HEK293T (cell line): ENCODE measurements at regions not wholly inside any gene's neighbourhood (a gene's known extent, or its start where the extent isn't known, plus 50 kb on each side); places are given as distances from the start of the nearest gene placed in this dataset.
"Not testable (repeated sequence)": the region's sequence is repeated elsewhere in the genome, so short reads cannot be mapped to it uniquely, and the experiment has no call there.

Experiments
- CTCF ChIA-PET: fragments of 350-600 bp; formaldehyde crosslinking; extraction: SDS; loops from one replicate; lab custom pipeline; 2021; ENCODE audit warnings: antibody characterized with exemption, inconsistent platforms; lab: Yijun Ruan, JAX
- POLR2A ChIA-PET: fragments of 350-600 bp; formaldehyde crosslinking; extraction: SDS; loops from one replicate; lab custom pipeline; 2020; ENCODE audit warnings: antibody characterized with exemption, inconsistent platforms; lab: Yijun Ruan, JAX
- DNase-seq: peaks from one replicate; pipeline ENCODE4 v3.0.0; 2012; ENCODE audit warnings: mixed read lengths; ENCODE audit errors: extremely low spot score
- ARNT ChIP-seq: fragments of 450-650 bp; IDR thresholded peaks from 2 replicates; pipeline ENCODE4 v1.6.1; 2017; ENCODE audit warnings: mild to moderate bottlenecking
- BHLHE40 ChIP-seq: fragments of 450-650 bp; IDR thresholded peaks from 2 replicates; pipeline ENCODE4 v1.6.1; 2016; ENCODE audit warnings: mild to moderate bottlenecking, moderate library complexity, borderline replicate concordance
- CTBP1 ChIP-seq: fragments of 450-650 bp; IDR thresholded peaks from 2 replicates; pipeline ENCODE4 v1.6.1; 2016; ENCODE audit warnings: borderline replicate concordance
- ELF4 ChIP-seq: fragments of 450-650 bp; IDR thresholded peaks from 2 replicates; pipeline ENCODE4 v1.6.1; 2017; ENCODE audit warnings: antibody characterized with exemption
- FOXA1 ChIP-seq: fragments of 450-650 bp; IDR thresholded peaks from 2 replicates; pipeline ENCODE4 v1.6.1; 2016; ENCODE audit warnings: mild to moderate bottlenecking
- FOXK2 ChIP-seq: fragments of 450-650 bp; IDR thresholded peaks from 2 replicates; pipeline ENCODE4 v1.6.1; 2016; ENCODE audit warnings: mild to moderate bottlenecking
- FOXM1 ChIP-seq: fragments of 450-650 bp; IDR thresholded peaks from 2 replicates; pipeline ENCODE4 v1.6.1; 2017; ENCODE audit warnings: mild to moderate bottlenecking, borderline replicate concordance
- HDGF ChIP-seq: fragments of 450-650 bp; IDR thresholded peaks from 2 replicates; pipeline ENCODE4 v1.6.1; 2017; ENCODE audit warnings: antibody characterized with exemption, borderline replicate concordance
- L3MBTL2 ChIP-seq: fragments of 450-650 bp; conservative IDR thresholded peaks from 2 replicates; pipeline ENCODE4 v1.6.1; 2016; ENCODE audit warnings: mild to moderate bottlenecking
- LEF1 ChIP-seq: fragments of 450-650 bp; IDR thresholded peaks from 2 replicates; pipeline ENCODE4 v1.6.1; 2017; ENCODE audit warnings: mild to moderate bottlenecking, borderline replicate concordance
- NFRKB ChIP-seq: fragments of 450-650 bp; IDR thresholded peaks from 2 replicates; pipeline ENCODE4 v1.6.1; 2016; ENCODE audit warnings: mild to moderate bottlenecking, moderate library complexity
- SP1 ChIP-seq: fragments of 450-650 bp; IDR thresholded peaks from 2 replicates; pipeline ENCODE4 v1.6.1; 2017
- SUZ12 ChIP-seq: fragments of 450-650 bp; IDR thresholded peaks from 2 replicates; pipeline ENCODE4 v1.6.1; 2016; ENCODE audit warnings: mild to moderate bottlenecking
- TARDBP ChIP-seq: fragments of 450-650 bp; IDR thresholded peaks from 2 replicates; pipeline ENCODE4 v1.6.1; 2016
- ZNF384 ChIP-seq: fragments of 450-650 bp; IDR thresholded peaks from 2 replicates; pipeline ENCODE4 v1.6.1; 2016
- TF ChIP-seq, protein P1 (sequence below): fragments of 450-650 bp; IDR thresholded peaks from 2 replicates; pipeline ENCODE4 v1.6.1; 2016

DNA sequence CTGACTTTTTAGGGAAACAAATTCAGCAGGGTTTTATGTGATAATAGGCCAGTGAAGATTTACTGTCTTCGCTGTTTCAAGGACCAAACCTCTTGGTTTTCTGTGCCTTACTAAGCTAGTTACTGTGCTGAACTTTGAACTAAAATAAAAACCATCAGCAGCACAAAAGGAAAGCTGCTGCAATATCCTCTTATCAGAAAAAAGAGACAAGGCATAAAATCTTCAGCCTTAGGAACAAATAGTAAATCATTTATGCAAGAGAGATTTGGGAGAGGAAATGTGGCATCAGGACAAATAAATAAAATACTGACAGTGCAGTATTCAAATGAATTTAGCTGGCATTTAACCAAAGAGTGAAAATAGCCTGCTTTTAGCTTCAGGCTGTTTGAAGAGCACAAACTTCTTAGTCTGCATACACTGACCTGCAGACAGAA is 64.1 kb upstream of the EHBP1 start:
- TF ChIP-seq NFRKB (no peak), SP1 (no peak), ARNT (no peak), ZNF384 (no peak), BHLHE40 (no peak), HDGF (no peak), ELF4 (no peak), LEF1 (no peak), FOXK2 (no peak), FOXM1 (no peak), SUZ12 (no peak), L3MBTL2 (no peak), CTBP1 (no peak), FOXA1 (no peak), TARDBP (no peak)
- TF ChIP-seq, protein P1, sequence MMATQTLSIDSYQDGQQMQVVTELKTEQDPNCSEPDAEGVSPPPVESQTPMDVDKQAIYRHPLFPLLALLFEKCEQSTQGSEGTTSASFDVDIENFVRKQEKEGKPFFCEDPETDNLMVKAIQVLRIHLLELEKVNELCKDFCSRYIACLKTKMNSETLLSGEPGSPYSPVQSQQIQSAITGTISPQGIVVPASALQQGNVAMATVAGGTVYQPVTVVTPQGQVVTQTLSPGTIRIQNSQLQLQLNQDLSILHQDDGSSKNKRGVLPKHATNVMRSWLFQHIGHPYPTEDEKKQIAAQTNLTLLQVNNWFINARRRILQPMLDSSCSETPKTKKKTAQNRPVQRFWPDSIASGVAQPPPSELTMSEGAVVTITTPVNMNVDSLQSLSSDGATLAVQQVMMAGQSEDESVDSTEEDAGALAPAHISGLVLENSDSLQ = no peak
- DNase-seq = no peak
- ChIA-PET POLR2A (interaction anchor here (1.6 kb wide), 1 partner anchor 63 kb away, joined by 3 read pairs; no protein-coding TSS in a partner anchor), CTCF (no interaction called here)

DNA sequence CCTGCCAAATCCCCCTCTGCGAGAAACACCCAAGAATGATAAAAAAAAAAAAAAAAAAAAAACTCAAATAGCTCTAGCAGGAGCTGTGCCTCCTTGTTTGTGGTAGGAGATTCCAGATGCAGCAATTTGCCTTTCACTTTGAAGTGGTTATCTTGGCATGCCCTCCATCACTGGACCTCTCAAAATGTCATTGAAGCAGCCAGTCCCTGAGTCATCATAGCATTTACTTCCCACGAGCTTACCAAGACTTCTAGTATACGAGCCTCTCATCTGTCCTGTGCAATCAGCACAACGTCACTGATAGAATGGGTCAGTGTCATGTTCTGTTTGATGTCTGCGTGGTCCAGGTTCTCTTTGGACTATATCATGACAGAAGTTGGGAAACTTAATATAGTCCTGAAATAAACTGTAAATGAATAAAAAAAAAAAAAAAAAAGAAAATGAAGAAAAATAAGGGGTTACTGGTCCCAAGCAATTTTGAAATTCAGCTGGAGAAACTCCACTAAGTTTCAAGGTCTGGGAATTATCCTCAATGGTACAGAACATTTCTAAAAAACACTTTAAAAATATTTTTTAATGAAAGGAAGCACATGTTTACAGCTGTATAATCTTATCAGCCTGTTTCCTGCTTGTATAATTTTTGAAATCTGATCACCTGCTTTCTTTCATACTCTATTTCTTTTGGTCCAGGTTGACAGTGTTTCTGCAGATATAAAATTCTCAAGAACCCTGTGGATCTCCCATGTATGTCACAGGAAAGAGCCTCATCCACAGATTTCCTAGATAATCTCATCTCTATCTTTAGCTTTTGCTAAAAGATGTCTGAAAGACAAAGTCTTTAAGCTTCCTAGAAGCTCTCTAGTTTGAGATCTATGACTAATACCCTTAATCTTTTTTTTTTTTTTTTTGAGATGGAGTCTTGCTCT is 74.1 kb upstream of the EHBP1 start:
- POLR2A ChIA-PET = no interaction called here
- no peak for DNase-seq
- CTCF ChIA-PET = interaction anchor here (0.7 kb wide), 1 partner anchor 31 kb away, joined by 3 read pairs; no protein-coding TSS in a partner anchor
- TF ChIP-seq ARNT (no peak), LEF1 (no peak), TARDBP (no peak), SP1 (no peak), FOXA1 (no peak), ZNF384 (no peak)

DNA sequence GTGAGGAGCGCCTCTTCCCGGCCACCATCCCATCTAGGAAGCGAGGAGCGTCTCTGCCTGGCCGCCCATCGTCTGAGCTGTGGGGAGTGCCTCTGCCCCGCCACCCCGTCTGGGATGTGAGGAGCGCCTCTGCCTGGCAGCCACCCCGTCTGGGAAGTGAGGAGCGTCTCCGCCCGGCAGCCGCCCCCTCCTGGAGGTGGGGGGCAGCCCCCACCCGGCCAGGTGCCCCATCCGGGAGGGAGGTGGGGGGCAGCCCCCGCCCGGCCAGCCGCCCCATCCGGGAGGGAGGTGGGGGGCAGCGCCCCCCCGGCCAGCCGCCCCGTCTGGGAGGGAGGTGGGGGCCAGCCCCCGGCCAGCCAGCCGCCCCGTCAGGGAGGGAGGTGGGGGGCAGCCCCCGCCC is 75.3 kb upstream of the EHBP1 start:
- POLR2A ChIA-PET, CTCF ChIA-PET, DNase-seq: not testable (repeated sequence)

DNA sequence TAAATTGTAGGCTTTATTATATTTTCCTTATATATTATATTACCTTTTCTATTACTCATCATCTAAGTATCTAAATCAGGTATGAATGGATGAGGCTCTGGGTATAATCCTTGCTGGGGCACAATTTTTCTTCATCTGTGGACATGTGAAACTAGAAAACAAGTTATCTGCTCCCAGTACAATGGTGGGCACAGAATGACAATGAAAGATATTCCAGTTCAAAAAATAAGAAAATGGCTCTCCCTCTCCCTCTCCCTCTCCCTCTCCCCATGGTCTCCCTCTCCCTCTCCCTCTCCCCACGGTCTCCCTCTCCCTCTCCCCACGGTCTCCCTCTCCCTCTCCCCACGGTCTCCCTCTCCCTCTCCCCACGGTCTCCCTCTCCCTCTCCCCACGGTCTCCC is 76.2 kb upstream of the EHBP1 start:
- DNase-seq, CTCF ChIA-PET, POLR2A ChIA-PET: not testable (repeated sequence)

DNA sequence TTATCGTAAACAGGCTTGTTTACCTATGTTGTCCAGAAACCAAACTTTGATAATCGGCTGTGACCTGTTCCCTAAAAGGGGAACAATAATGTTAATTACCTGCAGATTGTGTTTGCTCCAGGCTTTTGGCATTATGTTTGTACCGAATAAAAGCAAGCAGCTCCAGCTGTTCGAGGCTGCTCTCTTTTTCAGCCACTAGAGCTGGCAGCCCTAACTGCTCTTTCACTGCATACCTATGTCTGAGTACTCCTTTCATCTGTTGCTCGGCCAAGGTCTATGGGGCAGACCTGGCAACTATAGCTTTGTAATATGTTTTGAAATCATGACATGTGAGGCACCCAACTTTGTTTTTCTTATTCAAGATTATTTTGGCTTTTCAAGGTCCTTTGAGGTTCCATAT is 77.8 kb upstream of the EHBP1 start:
- TF ChIP-seq ARNT (no peak), ZNF384 (no peak), SP1 (no peak), L3MBTL2 (no peak), BHLHE40 (no peak), NFRKB (no peak), FOXK2 (no peak), HDGF (no peak), FOXM1 (no peak), SUZ12 (no peak), CTBP1 (no peak), LEF1 (no peak), FOXA1 (no peak), ELF4 (no peak), TARDBP (no peak)
- TF ChIP-seq, protein P1 = no peak
- no peak for DNase-seq
- ChIA-PET POLR2A (no interaction called here), CTCF (no interaction called here)

DNA sequence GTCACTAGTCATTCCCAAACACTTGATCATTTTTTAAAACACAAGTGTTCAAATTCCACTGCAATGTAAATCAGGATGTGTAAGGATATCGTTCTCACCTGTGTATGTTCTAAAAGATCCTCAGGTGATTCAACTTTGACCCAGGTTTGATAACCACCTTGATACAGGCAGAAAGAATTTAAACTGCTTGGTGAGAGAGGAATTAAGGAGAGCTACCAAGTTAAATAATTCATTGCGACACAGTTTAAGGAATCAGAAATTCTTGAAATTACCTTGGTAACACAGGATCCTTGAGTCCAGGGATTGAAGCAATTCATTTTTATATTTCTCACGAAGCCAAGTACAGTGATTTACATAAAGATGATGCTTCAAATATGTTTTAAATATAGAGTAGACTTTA is 80.7 kb upstream of the EHBP1 start:
- POLR2A ChIA-PET = no interaction called here
- no peak for TF ChIP-seq ARNT
- no peak for DNase-seq
- CTCF ChIA-PET = no interaction called here

DNA sequence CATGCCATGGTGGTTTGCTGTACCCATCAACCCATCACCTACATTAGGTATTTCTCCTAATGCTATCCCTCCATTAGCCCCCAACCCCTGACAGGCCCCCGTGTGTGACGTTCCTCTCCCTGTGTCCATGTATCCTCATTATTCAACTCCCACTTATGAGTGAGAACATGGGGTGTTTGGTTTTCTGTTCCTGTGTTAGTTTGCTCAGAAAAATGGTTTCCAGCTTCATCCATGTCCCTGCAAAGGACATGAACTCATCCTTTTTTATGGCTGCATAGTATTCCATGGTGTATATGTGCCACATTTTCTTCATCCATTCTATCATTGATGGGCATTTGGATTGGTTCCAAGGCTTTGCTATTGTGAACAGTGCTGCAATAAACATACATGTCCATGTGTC is 89.0 kb upstream of the EHBP1 start:
- POLR2A ChIA-PET, CTCF ChIA-PET, DNase-seq: not testable (repeated sequence)

DNA sequence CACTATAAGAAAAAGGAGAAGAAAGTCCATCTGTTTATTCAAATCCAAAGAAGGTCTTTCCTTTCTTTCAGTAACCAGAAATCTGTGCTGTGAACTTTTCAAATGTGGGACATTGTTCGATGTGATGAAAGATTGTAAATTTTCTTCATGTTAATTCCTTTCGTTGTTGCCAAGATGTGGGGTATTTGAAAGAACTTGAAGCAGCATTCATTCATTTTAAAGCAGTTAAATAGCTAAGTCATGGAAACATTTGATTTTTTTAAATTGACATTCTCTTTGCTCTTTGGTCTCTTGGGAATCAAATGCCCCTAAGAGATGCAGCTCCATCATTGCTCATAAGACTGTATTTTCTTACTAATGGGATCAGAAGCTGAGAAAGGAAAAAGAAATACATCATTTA is 93.7 kb upstream of the EHBP1 start:
- ChIA-PET POLR2A (no interaction called here), CTCF (no interaction called here)
- TF ChIP-seq NFRKB (no peak), L3MBTL2 (no peak), BHLHE40 (no peak), SUZ12 (no peak), FOXM1 (no peak), ZNF384 (no peak), TARDBP (no peak), SP1 (no peak), CTBP1 (no peak), HDGF (no peak)
- TF ChIP-seq, protein P1 = no peak
- no peak for DNase-seq

DNA sequence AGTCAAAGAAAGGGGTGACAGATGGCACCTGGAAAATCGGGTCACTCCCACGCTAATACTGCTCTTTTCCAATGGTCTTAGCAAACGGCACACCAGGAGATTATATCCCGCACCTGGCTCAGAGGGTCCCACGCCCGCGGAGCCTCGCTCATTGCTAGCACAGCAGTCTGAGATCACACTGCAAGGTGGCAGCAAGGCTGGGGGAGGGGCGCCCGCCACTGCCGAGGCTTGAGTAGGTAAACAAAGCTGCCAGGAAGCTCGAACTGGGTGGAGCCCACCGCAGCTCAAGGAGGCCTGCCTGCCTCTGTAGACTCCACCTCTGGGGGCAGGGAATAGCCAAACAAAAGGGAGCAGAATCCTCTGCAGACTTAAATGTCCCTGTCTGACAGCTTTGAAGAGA is 99.5 kb upstream of the TMEM17 start:
- CTCF ChIA-PET = not testable (repeated sequence)

More for the DNA sequence above, 99.5 kb upstream of the TMEM17 start:
- DNase-seq, POLR2A ChIA-PET: not testable (repeated sequence)
